ENCODE measurements at regions not wholly inside any gene's neighbourhood (a gene's known extent, or its start where the extent isn't known, plus 50 kb on each side); places are given as distances from the start of the nearest gene placed in this dataset.

- TF ChIP-seq MAX (IDR thresholded peaks at IDR 0.05) (no peak), CTCF (IDR thresholded peaks at IDR 0.05; ENCODE audit: control extremely low read depth in 1 of 3, insufficient read depth in 1 of 3, low read depth in 1 of 3, low read length in 3 of 3) (no peak), BCL11A (IDR thresholded peaks at IDR 0.05; ENCODE audit: low read depth in 2 of 2, low read length in 2 of 2) (no peak), GABPA (IDR thresholded peaks at IDR 0.05; ENCODE audit: borderline replicate concordance, insufficient read depth, low read length) (no peak), EGR1 (IDR thresholded peaks at IDR 0.05; ENCODE audit: borderline replicate concordance, low read depth, low read length) (no peak), EZH2 (IDR thresholded peaks at IDR 0.05; ENCODE audit: low read depth, low read length, severe bottlenecking) (no peak), POLR2A (IDR thresholded peaks at IDR 0.05; ENCODE audit: control extremely low read depth in 1 of 2, low read depth in 2 of 2, low read length in 2 of 2) (no peak), NANOG (IDR thresholded peaks at IDR 0.05; ENCODE audit: insufficient read depth, low read depth, low read length, poor library complexity, severe bottlenecking) (no peak), SIN3A (conservative IDR thresholded peaks at IDR 0.05 in 1 of 2, IDR thresholded peaks at IDR 0.05 in 1 of 2; ENCODE audit: low read depth in 1 of 2, low read length in 2 of 2) (no peak), SP2 (IDR thresholded peaks at IDR 0.05; ENCODE audit: low read length) (no peak)
Observed at GRCh38 chr4:11631416-11631815, 202.7 kb upstream of the HS3ST1 start.
